ENCODE measurements at regions not wholly inside any gene's neighbourhood (a gene's known extent, or its start where the extent isn't known, plus 50 kb on each side); places are given as distances from the start of the nearest gene placed in this dataset.
A peak's percentile ranks its signal among the peaks of the same experiment; 100 is the strongest.

- no peak overlapping the region for H3K23ac ChIP-seq (ENCODE audit: low read length in 2 of 2)
- H2BK15ac ChIP-seq (ENCODE audit: low read depth, poor library complexity, severe bottlenecking): no peak overlapping the region
- H2AFZ ChIP-seq (ENCODE audit: low read depth, low read length): no peak overlapping the region
- peak overlapping the region in 1 of 2 experiments; percentile 28 for H3K18ac ChIP-seq (ENCODE audit: low read depth in 1 of 2, low read length in 2 of 2)
- H3K4me2 ChIP-seq (ENCODE audit: low read length, poor library complexity, severe bottlenecking): no peak overlapping the region
- H3K14ac ChIP-seq (ENCODE audit: low read length in 2 of 2): no peak overlapping the region
- H3K36me3 ChIP-seq (ENCODE audit: control insufficient read depth in 1 of 2, insufficient read depth in 2 of 2, low read depth in 1 of 2, low read length in 2 of 2): no peaks in the 10 kb centered on the region
- no peak overlapping the region for H4K91ac ChIP-seq (ENCODE audit: low read length)
- H3K79me1 ChIP-seq (replicated peaks; ENCODE audit: low read length, poor library complexity, severe bottlenecking): no peaks in the 10 kb centered on the region
- no peaks in the 10 kb centered on the region for H3K9me3 ChIP-seq (ENCODE audit: control insufficient read depth, low read length)
- no peak overlapping the region for H3K9ac ChIP-seq (ENCODE audit: low read length)
- no peak overlapping the region for H2BK12ac ChIP-seq (ENCODE audit: low read length in 2 of 2)
- DNase-seq: no peak
- H3K27ac ChIP-seq (ENCODE audit: low read length, poor library complexity, severe bottlenecking): no peak overlapping the region
- no peak overlapping the region for H4K8ac ChIP-seq (ENCODE audit: low read length)
- no CpG with 5 or more reads among the region's 2 CpGs for WGBS
- no peak overlapping the region for H2BK5ac ChIP-seq (ENCODE audit: low read depth, low read length, poor library complexity, severe bottlenecking)
- no peak overlapping the region for H3K4me3 ChIP-seq (ENCODE audit: insufficient read depth in 1 of 2, low read depth in 1 of 2, low read length in 2 of 2)
- no peak overlapping the region for H2BK120ac ChIP-seq (ENCODE audit: low read depth, low read length)
- no peaks in the 10 kb centered on the region for H3K4me1 ChIP-seq (ENCODE audit: control insufficient read depth, insufficient read depth, low read depth, low read length)
- no peak overlapping the region for H2AK5ac ChIP-seq (ENCODE audit: low read length, severe bottlenecking)
- no peak overlapping the region for H3K4ac ChIP-seq (ENCODE audit: low read depth in 1 of 2, low read length in 2 of 2)
- no peaks in the 10 kb centered on the region for H3K27me3 ChIP-seq (ENCODE audit: control insufficient read depth in 1 of 2, insufficient read depth in 1 of 2, low read length in 2 of 2)
Measured at GRCh38 chr3:118477768-118478167, 556.9 kb downstream of the IGSF11 start.

GRCh38 chr3:118478706-118479276 is 555.9 kb downstream of the IGSF11 start:
- Histone ChIP-seq H3K4me2 (ENCODE audit: low read length, poor library complexity, severe bottlenecking) (no peak overlapping the region), H3K27me3 (ENCODE audit: control insufficient read depth in 1 of 2, insufficient read depth in 1 of 2, low read length in 2 of 2) (no peaks in the 10 kb centered on the region), H3K9me3 (ENCODE audit: control insufficient read depth, low read length) (no peaks in the 10 kb centered on the region), H3K4ac (ENCODE audit: low read depth in 1 of 2, low read length in 2 of 2) (no peak overlapping the region), H3K4me1 (ENCODE audit: control insufficient read depth, insufficient read depth, low read depth, low read length) (no peaks in the 10 kb centered on the region), H4K91ac (ENCODE audit: low read length) (no peak overlapping the region), H3K4me3 (ENCODE audit: insufficient read depth in 1 of 2, low read depth in 1 of 2, low read length in 2 of 2) (no peak overlapping the region), H3K36me3 (ENCODE audit: control insufficient read depth in 1 of 2, insufficient read depth in 2 of 2, low read depth in 1 of 2, low read length in 2 of 2) (no peaks in the 10 kb centered on the region), H2BK12ac (ENCODE audit: low read length in 2 of 2) (no peak overlapping the region), H3K18ac (ENCODE audit: low read depth in 1 of 2, low read length in 2 of 2) (no peak overlapping the region), H3K23ac (ENCODE audit: low read length in 2 of 2) (no peak overlapping the region), H3K14ac (ENCODE audit: low read length in 2 of 2) (no peak overlapping the region), H3K9ac (ENCODE audit: low read length) (no peak overlapping the region), H4K8ac (ENCODE audit: low read length) (no peak overlapping the region), H2AK5ac (ENCODE audit: low read length, severe bottlenecking) (no peak overlapping the region), H2BK120ac (ENCODE audit: low read depth, low read length) (no peak overlapping the region), H3K27ac (ENCODE audit: low read length, poor library complexity, severe bottlenecking) (no peak overlapping the region), H3K79me1 (replicated peaks; ENCODE audit: low read length, poor library complexity, severe bottlenecking) (no peaks in the 10 kb centered on the region), H2BK15ac (ENCODE audit: low read depth, poor library complexity, severe bottlenecking) (no peak overlapping the region), H2BK5ac (ENCODE audit: low read depth, low read length, poor library complexity, severe bottlenecking) (no peak overlapping the region), H2AFZ (ENCODE audit: low read depth, low read length) (no peak overlapping the region)
- no peak for DNase-seq
- WGBS: 71% methylated on average over 8 of the region's 8 CpGs

GRCh38 chr3:118479376-118479775 is 555.3 kb downstream of the IGSF11 start:
- Histone ChIP-seq H3K9me3 (ENCODE audit: control insufficient read depth, low read length) (no peaks in the 10 kb centered on the region), H3K4me3 (ENCODE audit: insufficient read depth in 1 of 2, low read depth in 1 of 2, low read length in 2 of 2) (no peak overlapping the region), H2BK15ac (ENCODE audit: low read depth, poor library complexity, severe bottlenecking) (no peak overlapping the region), H3K4ac (ENCODE audit: low read depth in 1 of 2, low read length in 2 of 2) (no peak overlapping the region), H2BK120ac (ENCODE audit: low read depth, low read length) (no peak overlapping the region), H3K4me2 (ENCODE audit: low read length, poor library complexity, severe bottlenecking) (no peak overlapping the region), H3K23ac (ENCODE audit: low read length in 2 of 2) (no peak overlapping the region), H2BK12ac (ENCODE audit: low read length in 2 of 2) (no peak overlapping the region), H2AK5ac (ENCODE audit: low read length, severe bottlenecking) (no peak overlapping the region), H3K27me3 (ENCODE audit: control insufficient read depth in 1 of 2, insufficient read depth in 1 of 2, low read length in 2 of 2) (no peaks in the 10 kb centered on the region), H3K18ac (ENCODE audit: low read depth in 1 of 2, low read length in 2 of 2) (no peak overlapping the region), H3K4me1 (ENCODE audit: control insufficient read depth, insufficient read depth, low read depth, low read length) (no peaks in the 10 kb centered on the region), H3K9ac (ENCODE audit: low read length) (no peak overlapping the region), H3K36me3 (ENCODE audit: control insufficient read depth in 1 of 2, insufficient read depth in 2 of 2, low read depth in 1 of 2, low read length in 2 of 2) (no peaks in the 10 kb centered on the region), H2AFZ (ENCODE audit: low read depth, low read length) (no peak overlapping the region), H4K91ac (ENCODE audit: low read length) (no peak overlapping the region), H3K27ac (ENCODE audit: low read length, poor library complexity, severe bottlenecking) (no peak overlapping the region), H2BK5ac (ENCODE audit: low read depth, low read length, poor library complexity, severe bottlenecking) (no peak overlapping the region), H3K14ac (ENCODE audit: low read length in 2 of 2) (no peak overlapping the region), H4K8ac (ENCODE audit: low read length) (no peak overlapping the region), H3K79me1 (replicated peaks; ENCODE audit: low read length, poor library complexity, severe bottlenecking) (no peaks in the 10 kb centered on the region)
- 88% methylated on average over 1 of the region's 1 CpG for whole genome bisulfite sequencing
- DNase-seq: no peak

- H2BK120ac ChIP-seq (ENCODE audit: low read depth, low read length): no peak overlapping the region
- no peak overlapping the region for H3K4me3 ChIP-seq (ENCODE audit: insufficient read depth in 1 of 2, low read depth in 1 of 2, low read length in 2 of 2)
- no peak overlapping the region for H3K27ac ChIP-seq (ENCODE audit: low read length, poor library complexity, severe bottlenecking)
- no peak overlapping the region for H3K9ac ChIP-seq (ENCODE audit: low read length)
- H3K4me2 ChIP-seq (ENCODE audit: low read length, poor library complexity, severe bottlenecking): no peak overlapping the region
- H3K79me1 ChIP-seq (replicated peaks; ENCODE audit: low read length, poor library complexity, severe bottlenecking): no peaks in the 10 kb centered on the region
- H3K4ac ChIP-seq (ENCODE audit: low read depth in 1 of 2, low read length in 2 of 2): no peak overlapping the region
- H3K23ac ChIP-seq (ENCODE audit: low read length in 2 of 2): no peak overlapping the region
- WGBS: 24% methylated on average over 1 of the region's 4 CpGs
- no peaks in the 10 kb centered on the region for H3K4me1 ChIP-seq (ENCODE audit: control insufficient read depth, insufficient read depth, low read depth, low read length)
- no peak overlapping the region for H3K14ac ChIP-seq (ENCODE audit: low read length in 2 of 2)
- no peak overlapping the region for H2BK12ac ChIP-seq (ENCODE audit: low read length in 2 of 2)
- H3K36me3 ChIP-seq (ENCODE audit: control insufficient read depth in 1 of 2, insufficient read depth in 2 of 2, low read depth in 1 of 2, low read length in 2 of 2): no peaks in the 10 kb centered on the region
- no peaks in the 10 kb centered on the region for H3K27me3 ChIP-seq (ENCODE audit: control insufficient read depth in 1 of 2, insufficient read depth in 1 of 2, low read length in 2 of 2)
- H3K18ac ChIP-seq (ENCODE audit: low read depth in 1 of 2, low read length in 2 of 2): no peak overlapping the region
- no peak overlapping the region for H2BK5ac ChIP-seq (ENCODE audit: low read depth, low read length, poor library complexity, severe bottlenecking)
- DNase-seq: no peak
- no peaks in the 10 kb centered on the region for H3K9me3 ChIP-seq (ENCODE audit: control insufficient read depth, low read length)
- H2AFZ ChIP-seq (ENCODE audit: low read depth, low read length): no peak overlapping the region
- no peak overlapping the region for H2AK5ac ChIP-seq (ENCODE audit: low read length, severe bottlenecking)
- no peak overlapping the region for H4K91ac ChIP-seq (ENCODE audit: low read length)
- H2BK15ac ChIP-seq (ENCODE audit: low read depth, poor library complexity, severe bottlenecking): no peak overlapping the region
- H4K8ac ChIP-seq (ENCODE audit: low read length): no peak overlapping the region
Measured at GRCh38 chr3:118480101-118480860, 554.4 kb downstream of the IGSF11 start.

All from mesenchymal stem cell (in vitro differentiated cells and primary cell).